Naive thymus-derived CD8-positive, alpha-beta T cell (primary cell): ENCODE measurements at regions not wholly inside any gene's neighbourhood (a gene's known extent, or its start where the extent isn't known, plus 50 kb on each side); places are given as distances from the start of the nearest gene placed in this dataset.

Source experiments
- ATAC-seq, 2 donors: fragments of 150-1000 bp; cut with Tn5 transposase in 1 of 2; sonication (Bioruptor Pico), chemical (Tn5 transposase) in 1 of 2; 1 replicate in 1 of 2; 2 replicates in 1 of 2; pipeline ENCODE4 v1.10.0; 2021; ENCODE audit warnings: mild to moderate bottlenecking in 2 of 2, moderate library complexity in 2 of 2
- POLR2A ChIA-PET: fragments of 350-600 bp; sonication (Branson Sonifier 250); formaldehyde crosslinking; loops from one replicate; lab custom pipeline; 2021; ENCODE audit warnings: antibody characterized with exemption; lab: Charles Lee
- DNase-seq, 10 donors: peaks; one replicate each; pipeline versions ENCODE4 v3.0.0 to v3.0.0-alpha.2; 2020 to 2022
- H3K27ac Mint-ChIP-seq, 10 donors: one replicate each; pipeline ENCODE4 v1.8.0; 2020 to 2022; ENCODE audit warnings: mild to moderate bottlenecking in 10 of 10, mixed read lengths in 10 of 10, moderate library complexity in 4 of 10, inconsistent platforms in 1 of 10
- H3K27me3 Mint-ChIP-seq, 5 donors: one replicate each; pipeline ENCODE4 v1.8.0; 2021 to 2022; ENCODE audit warnings: mixed read lengths in 5 of 5
- H3K36me3 Mint-ChIP-seq, 3 donors: one replicate each; pipeline ENCODE4 v1.8.0; 2020 to 2022; ENCODE audit warnings: mixed read lengths in 3 of 3, mild to moderate bottlenecking in 2 of 3, inconsistent platforms in 1 of 3
- H3K4me1 Mint-ChIP-seq, 4 donors: one replicate each; pipeline ENCODE4 v1.8.0; 2021 to 2022; ENCODE audit warnings: mixed read lengths in 4 of 4
- H3K4me3 Mint-ChIP-seq, 10 donors: one replicate each; pipeline ENCODE4 v1.8.0; 2020 to 2022; ENCODE audit warnings: mild to moderate bottlenecking in 10 of 10, mixed read lengths in 10 of 10, moderate library complexity in 6 of 10, inconsistent platforms in 1 of 10
- H3K9me3 Mint-ChIP-seq, 9 donors: one replicate each; pipeline ENCODE4 v1.8.0; 2020 to 2022; ENCODE audit warnings: mixed read lengths in 9 of 9, mild to moderate bottlenecking in 3 of 9, inconsistent platforms in 1 of 9, moderate library complexity in 1 of 9

DNA sequence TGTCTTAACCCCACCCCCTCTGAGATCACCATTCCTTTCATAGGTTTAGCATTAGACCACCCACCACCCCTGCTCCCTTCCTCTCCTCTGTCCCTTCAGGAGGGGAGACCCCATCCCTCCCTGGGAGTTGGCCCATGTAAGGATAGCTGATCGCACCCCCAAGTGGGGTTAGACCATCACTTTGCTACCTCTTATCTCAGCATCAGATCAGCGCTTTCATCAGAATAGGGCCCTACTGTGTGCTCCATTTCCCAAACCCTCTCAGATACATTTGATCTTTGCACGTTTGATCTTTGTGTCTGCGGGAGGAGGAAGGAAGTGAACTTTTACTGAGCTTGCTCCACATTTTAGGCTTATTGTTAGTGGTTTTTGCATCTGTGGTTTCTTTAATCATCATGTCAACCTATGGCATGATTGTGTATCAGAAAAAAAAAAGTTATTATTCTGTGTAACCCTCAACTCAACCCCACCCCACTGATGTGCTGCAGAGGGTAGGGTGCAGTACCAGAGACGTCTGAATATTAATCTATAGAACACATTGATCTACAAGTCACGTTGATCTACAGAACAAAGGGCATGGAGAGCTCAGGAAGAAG lies 81.2 kb downstream of the PDCL3 start:
- DNase-seq (peak in 8 of 10 donors; percentile 39 to 88 (median 75)), ATAC-seq (peak; percentile 95)
- Mint-ChIP-seq H3K27ac (peak overlapping the region; percentile 41 to 94 (median 86)), H3K9me3 (peaks cover 0 to 6% (median 0%) of the 10 kb centered on the region in 9 donors), H3K27me3 (peaks cover 0 to 4% (median 0%) of the 10 kb centered on the region in 5 donors), H3K36me3 (peaks cover 0 to 3% (median 0%) of the 10 kb centered on the region in 3 donors), H3K4me3 (peak overlapping the region; percentile 52 to 91 (median 76)), H3K4me1 (peaks cover 21 to 69% (median 56%) of the 10 kb centered on the region in 4 donors)
- POLR2A ChIA-PET = interaction anchor here (0.8 to 4.2 kb wide), 8 partner anchors 10 to 360 kb away, joined by 3 to 26 read pairs (median 4); partner anchors contain the start of gene PDCL3

DNA sequence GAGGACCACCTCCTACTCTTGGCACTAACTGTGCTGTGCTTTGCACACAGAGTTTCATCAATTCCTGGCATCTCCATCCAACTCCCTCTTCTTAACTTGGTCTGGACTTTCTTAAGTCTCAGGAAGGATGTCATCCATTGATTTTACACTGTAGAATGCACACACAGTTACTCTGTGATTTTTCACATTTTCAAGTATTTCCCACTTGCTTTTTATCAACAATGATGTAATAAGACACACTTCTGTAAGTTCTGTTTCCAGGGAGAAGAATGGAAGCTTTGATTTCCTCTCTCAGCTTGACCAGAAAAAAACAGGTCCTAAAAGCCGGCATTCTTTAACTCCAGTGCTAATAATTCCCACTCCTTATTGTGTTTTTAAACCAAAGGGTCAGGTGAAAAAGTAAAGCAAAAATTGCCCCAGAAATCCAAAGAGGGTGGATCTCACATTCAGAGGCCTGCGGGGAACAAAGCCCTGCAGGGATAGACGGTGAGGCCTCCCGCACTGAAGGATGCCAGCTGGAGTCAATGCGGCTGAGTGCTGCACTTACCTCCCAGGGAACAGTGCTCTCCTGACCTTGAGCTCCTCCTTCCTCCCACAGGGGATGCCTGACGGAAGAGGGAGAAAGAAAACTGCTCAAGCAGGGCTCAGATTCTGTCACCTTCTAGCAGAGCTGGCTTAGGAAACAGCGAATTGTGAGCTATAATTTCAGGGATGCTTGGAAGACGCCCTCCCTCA lies 83.1 kb downstream of the PDCL3 start:
- Mint-ChIP-seq H3K27ac (peak overlapping the region in 5 of 10 donors; percentile 5 to 88 (median 59)), H3K4me3 (peak overlapping the region in 2 of 10 donors; percentile 21 to 71), H3K27me3 (peaks cover 0 to 4% (median 0%) of the 10 kb centered on the region in 5 donors), H3K36me3 (peaks cover 0 to 3% (median 0%) of the 10 kb centered on the region in 3 donors), H3K9me3 (peaks cover 0 to 6% (median 0%) of the 10 kb centered on the region in 9 donors), H3K4me1 (peaks cover 29 to 75% (median 64%) of the 10 kb centered on the region in 4 donors)
- DNase-seq = no peak
- ATAC-seq = no peak
- POLR2A ChIA-PET = interaction anchor here (1.1 kb wide), 2 partner anchors 17 to 356 kb away, joined by 3 to 4 read pairs; partner anchors contain the start of gene RPL31

DNA sequence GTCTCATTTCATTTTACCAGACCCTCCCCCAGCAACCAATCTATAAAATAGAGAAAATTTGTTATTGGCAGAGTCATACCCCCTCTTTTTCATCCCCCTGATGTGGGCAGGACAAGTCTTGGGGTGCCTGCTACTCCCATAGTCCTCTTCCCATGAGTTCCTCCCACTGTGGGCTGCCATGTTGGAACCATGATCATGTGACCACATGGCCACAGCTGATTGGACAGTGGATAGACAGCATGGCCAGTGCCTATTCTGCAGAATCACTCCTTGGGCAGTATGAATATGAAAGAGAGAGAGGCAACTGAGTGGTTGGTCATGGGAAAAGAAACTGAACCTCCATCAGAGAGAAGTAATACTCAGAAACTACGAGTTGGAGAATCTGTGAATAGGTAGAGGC lies 84.9 kb downstream of the PDCL3 start:
- DNase-seq = no peak
- no peak overlapping the region for H3K4me3 Mint-ChIP-seq
- peaks cover 0 to 3% (median 0%) of the 10 kb centered on the region in 3 donors for H3K36me3 Mint-ChIP-seq
- H3K27me3 Mint-ChIP-seq = peaks cover 0 to 4% (median 0%) of the 10 kb centered on the region in 5 donors
- POLR2A ChIA-PET = no interaction called here
- no peak for ATAC-seq
- peaks cover 0 to 6% (median 0%) of the 10 kb centered on the region in 9 donors for H3K9me3 Mint-ChIP-seq
- peaks cover 24 to 68% (median 59%) of the 10 kb centered on the region in 4 donors for H3K4me1 Mint-ChIP-seq
- peak overlapping the region in 4 of 10 donors; percentile 16 to 72 (median 60) for H3K27ac Mint-ChIP-seq

DNA sequence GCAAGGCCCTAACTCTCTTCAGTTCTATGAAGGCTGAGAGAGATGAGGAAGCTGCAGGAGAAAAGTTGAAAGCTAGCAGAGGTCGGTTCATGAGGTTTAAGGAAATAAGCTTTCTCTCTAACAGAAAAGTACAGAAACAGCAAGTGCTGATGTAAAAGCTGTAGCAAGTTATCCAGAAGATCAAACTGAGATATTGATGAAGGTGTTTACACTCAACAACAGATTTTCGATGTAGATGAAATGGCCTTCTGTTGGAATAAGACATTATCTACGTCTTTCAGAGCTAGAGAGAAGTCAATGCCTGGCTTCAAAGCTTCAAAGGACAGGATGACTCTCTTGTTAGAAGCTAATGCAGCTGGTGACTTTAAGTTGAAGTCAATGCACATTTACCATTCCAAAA lies 87.4 kb downstream of the PDCL3 start:
- POLR2A ChIA-PET = no interaction called here
- peaks cover 0 to 3% (median 0%) of the 10 kb centered on the region in 3 donors for H3K36me3 Mint-ChIP-seq

DNA sequence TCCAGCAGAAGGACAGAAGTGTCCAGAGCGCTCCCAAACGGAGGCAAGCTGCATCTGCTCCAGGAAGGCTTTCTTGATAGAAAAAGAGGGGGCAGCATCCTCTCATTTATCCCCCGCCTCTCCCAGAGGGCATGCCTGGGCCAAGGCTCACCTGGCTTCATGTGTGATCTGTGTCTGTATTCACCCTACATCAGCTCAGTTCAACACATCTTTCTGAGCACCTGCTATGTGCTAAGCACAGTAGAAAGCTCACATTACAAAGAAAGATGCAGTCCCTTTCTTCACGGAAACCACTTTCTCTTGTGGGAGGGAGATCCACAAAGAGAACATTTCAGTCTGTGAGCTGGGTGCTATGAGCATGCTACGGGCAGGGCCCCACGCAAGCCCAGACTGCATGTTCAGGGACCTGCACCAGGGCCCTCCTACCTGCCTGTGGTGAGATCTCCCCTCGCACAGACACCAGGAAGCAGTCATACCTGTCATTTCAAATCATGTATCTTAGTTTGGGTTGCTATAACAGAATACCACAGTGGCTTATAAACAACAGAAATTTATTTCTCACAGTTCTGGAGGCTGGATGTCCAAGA lies 90.7 kb downstream of the PDCL3 start:
- Mint-ChIP-seq H3K27me3 (peaks cover 0 to 3% (median 0%) of the 10 kb centered on the region in 5 donors), H3K36me3 (no peaks in the 10 kb centered on the region), H3K4me1 (peaks cover 19 to 54% (median 45%) of the 10 kb centered on the region in 4 donors), H3K9me3 (peaks cover 0 to 3% (median 0%) of the 10 kb centered on the region in 9 donors), H3K4me3 (peak overlapping the region in 9 of 10 donors; percentile 22 to 77 (median 59)), H3K27ac (peak overlapping the region; percentile 72 to 94 (median 92))
- ATAC-seq = peak; percentile 94 to 95
- peak; percentile 12 to 89 (median 72) for DNase-seq
- POLR2A ChIA-PET = interaction anchor here (0.7 to 5.4 kb wide), 2 partner anchors 10 to 91 kb away, joined by 3 to 26 read pairs; partner anchors contain the start of gene PDCL3

More for the DNA sequence above, 87.4 kb downstream of the PDCL3 start:
- Mint-ChIP-seq H3K9me3 (peaks cover 0 to 6% (median 0%) of the 10 kb centered on the region in 9 donors), H3K27me3 (peaks cover 0 to 3% (median 0%) of the 10 kb centered on the region in 5 donors), H3K27ac (peak overlapping the region; percentile 24 to 92 (median 84)), H3K4me1 (peaks cover 26 to 62% (median 55%) of the 10 kb centered on the region in 4 donors), H3K4me3 (peak overlapping the region in 9 of 10 donors; percentile 6 to 63 (median 44))
- ATAC-seq (peak in 1 of 2 donors; percentile 19), DNase-seq (peak in 4 of 10 donors; percentile 16 to 62 (median 50))

DNA sequence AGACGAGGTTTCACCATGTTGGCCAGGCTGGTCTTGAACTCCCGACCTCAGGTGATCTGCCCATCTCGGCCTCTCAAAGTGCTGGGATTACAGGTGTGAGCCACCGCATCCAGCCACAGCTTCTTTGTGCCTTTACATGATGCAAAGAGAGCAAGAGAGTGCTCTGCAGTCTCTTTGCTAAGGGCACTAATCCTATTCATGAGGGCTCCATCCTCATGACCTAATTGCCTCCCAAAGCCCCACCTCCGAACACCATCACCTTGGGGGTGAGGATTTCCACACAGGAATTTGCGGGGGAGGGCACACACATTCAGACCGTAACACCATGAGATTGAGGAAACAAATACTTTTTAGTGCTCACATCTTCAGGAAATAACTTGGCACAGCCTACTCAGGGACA lies 91.8 kb downstream of the PDCL3 start:
- Mint-ChIP-seq H3K4me1 (peaks cover 16 to 47% (median 41%) of the 10 kb centered on the region in 4 donors), H3K27me3 (peaks cover 0 to 4% (median 0%) of the 10 kb centered on the region in 5 donors), H3K36me3 (no peaks in the 10 kb centered on the region), H3K4me3 (peak overlapping the region in 4 of 10 donors; percentile 14 to 52 (median 24)), H3K9me3 (peaks cover 0 to 3% (median 0%) of the 10 kb centered on the region in 9 donors), H3K27ac (peak overlapping the region in 8 of 10 donors; percentile 72 to 94 (median 88))
- ATAC-seq = no peak
- DNase-seq = no peak
- POLR2A ChIA-PET = interaction anchor here (0.7 to 5.4 kb wide), 2 partner anchors 12 to 32 kb away, joined by 4 to 26 read pairs; no protein-coding TSS in a partner anchor

DNA sequence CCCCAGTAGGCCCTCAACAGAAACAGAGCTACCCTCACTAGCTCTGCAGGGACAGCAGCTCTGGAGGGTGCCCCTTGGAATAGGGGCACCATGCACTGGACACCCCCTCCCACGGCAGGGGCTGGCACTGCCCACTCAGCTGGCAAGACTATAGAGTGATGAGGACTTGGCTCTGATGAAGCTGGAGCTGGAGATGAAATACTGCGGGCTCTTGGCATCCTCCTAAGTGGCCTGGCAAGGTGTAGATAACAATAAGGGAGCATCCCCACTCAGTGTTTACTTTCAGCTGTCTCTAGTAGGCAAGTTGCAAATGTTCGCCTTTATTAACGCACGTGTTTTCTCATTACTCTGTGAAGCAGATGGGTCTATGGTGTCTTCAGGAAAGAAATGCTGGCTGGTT lies 92.7 kb downstream of the PDCL3 start:
- no peak for ATAC-seq
- no peaks in the 10 kb centered on the region for H3K36me3 Mint-ChIP-seq
- H3K27me3 Mint-ChIP-seq = peaks cover 0 to 5% (median 0%) of the 10 kb centered on the region in 5 donors
- no peak overlapping the region for H3K4me3 Mint-ChIP-seq
- H3K4me1 Mint-ChIP-seq = peaks cover 14 to 39% (median 33%) of the 10 kb centered on the region in 4 donors
- peaks cover 0 to 3% (median 0%) of the 10 kb centered on the region in 9 donors for H3K9me3 Mint-ChIP-seq
- peak overlapping the region in 5 of 10 donors; percentile 62 to 94 (median 85) for H3K27ac Mint-ChIP-seq
- DNase-seq = no peak
- POLR2A ChIA-PET = interaction anchor here (5.4 kb wide), 1 partner anchor 12 kb away, joined by 26 read pairs; no protein-coding TSS in a partner anchor

DNA sequence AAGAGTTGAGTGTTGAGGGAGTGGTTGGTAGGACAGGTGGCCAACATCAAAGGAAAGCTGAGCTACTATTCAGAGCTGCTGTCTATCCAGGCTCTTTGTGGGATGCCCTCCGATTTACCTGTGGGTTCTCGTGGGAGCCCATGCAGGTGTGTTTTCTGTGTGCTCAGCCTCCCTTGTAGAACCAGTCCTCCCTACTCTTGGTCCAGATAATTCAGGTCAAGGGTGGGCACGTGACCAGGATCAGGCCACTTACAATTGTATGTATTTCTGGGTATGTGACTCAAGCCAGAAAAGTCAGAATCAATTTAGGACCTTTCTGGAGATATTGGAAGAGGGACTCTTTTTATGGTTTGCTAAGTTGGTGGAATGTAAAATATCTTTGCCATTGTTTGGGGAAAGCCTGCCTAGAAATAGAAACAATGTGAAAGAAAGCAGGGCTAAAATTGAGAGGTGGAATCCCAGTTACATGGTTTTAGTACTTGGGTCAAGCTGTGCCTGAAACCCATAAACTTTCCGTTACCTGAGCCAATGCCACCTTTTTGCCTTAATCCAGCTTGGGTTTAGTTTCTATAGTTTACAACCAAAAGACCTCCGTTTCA lies 93.2 kb downstream of the PDCL3 start:
- POLR2A ChIA-PET = interaction anchor here (5.4 kb wide), 1 partner anchor 13 kb away, joined by 26 read pairs; no protein-coding TSS in a partner anchor
- Mint-ChIP-seq H3K36me3 (no peaks in the 10 kb centered on the region), H3K27me3 (peaks cover 0 to 5% (median 0%) of the 10 kb centered on the region in 5 donors), H3K9me3 (peaks cover 0 to under 1% (median 0%) of the 10 kb centered on the region in 9 donors), H3K4me1 (peaks cover 14 to 34% (median 27%) of the 10 kb centered on the region in 4 donors), H3K4me3 (peak overlapping the region in 1 of 10 donors; percentile 11), H3K27ac (peak overlapping the region in 7 of 10 donors; percentile 31 to 94 (median 77))
- DNase-seq (no peak), ATAC-seq (no peak)

DNA sequence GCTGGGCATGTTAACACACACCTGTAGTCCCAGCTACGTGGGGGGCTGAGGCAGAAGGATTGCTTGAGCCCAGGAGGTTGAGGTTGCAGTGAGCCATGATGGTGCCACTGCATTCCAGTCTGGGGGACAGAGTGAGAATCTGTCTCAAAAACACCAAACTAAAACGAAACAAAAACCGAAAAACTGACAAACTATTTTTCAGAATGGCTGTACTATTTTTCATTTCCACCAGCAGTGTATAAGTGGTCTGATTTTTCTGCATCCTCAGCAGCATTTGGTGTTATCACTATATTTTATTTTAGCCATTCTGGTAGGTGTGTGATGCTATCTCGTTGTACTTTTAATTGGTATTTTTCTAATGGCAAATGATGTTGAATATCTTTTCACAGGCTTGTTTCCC lies 95.2 kb downstream of the PDCL3 start:
- no peaks in the 10 kb centered on the region for H3K9me3 Mint-ChIP-seq
- H3K4me3 Mint-ChIP-seq = no peak overlapping the region
- POLR2A ChIA-PET = no interaction called here
- H3K27ac Mint-ChIP-seq = peak overlapping the region in 1 of 10 donors; percentile 55
- ATAC-seq (no peak), DNase-seq (no peak)
- no peaks in the 10 kb centered on the region for H3K36me3 Mint-ChIP-seq
- H3K27me3 Mint-ChIP-seq = peaks cover 0 to 5% (median 0%) of the 10 kb centered on the region in 5 donors
- H3K4me1 Mint-ChIP-seq = peaks cover 10 to 18% (median 15%) of the 10 kb centered on the region in 4 donors

DNA sequence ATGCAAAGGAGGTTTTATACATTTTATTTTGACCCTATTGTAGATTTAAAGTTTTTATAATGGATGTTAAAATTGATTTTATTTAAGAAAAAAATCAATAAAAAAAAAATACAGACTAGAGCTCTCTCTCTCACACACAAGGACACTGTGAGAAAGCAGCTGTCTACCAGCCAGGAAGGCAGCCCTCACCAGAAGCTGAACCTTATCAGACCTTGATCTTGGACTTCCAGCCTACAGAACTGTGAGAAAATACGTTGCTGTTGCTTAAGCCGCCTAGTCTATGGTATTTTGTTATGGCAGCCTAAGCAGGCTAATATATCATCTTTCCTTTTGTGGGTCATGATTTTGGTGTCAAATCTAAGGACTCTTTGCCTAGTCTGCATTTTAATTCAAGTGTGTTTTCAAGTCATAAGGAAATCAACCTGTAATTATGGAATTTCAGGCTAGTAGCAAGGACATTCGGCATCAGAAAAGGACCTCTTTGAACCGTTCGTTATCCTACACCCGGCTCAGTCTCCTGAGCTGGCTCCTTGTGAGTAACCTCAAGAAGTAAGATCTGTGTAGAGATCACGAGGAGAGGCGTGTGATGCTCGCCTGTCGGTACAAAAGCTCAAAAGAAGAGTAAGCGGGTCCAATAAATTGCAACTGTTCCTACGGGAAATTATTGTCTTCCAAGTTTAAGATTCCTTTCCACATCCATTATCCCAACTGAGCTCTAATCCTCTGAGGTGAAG lies 98.2 kb downstream of the PDCL3 start:
- Mint-ChIP-seq H3K27ac (no peak overlapping the region), H3K9me3 (no peaks in the 10 kb centered on the region), H3K4me1 (peaks cover 0 to 2% (median 0%) of the 10 kb centered on the region in 4 donors), H3K4me3 (no peak overlapping the region), H3K27me3 (peaks cover 0 to 5% (median 1%) of the 10 kb centered on the region in 5 donors), H3K36me3 (no peaks in the 10 kb centered on the region)
- POLR2A ChIA-PET = no interaction called here
- DNase-seq (no peak), ATAC-seq (no peak)

DNA sequence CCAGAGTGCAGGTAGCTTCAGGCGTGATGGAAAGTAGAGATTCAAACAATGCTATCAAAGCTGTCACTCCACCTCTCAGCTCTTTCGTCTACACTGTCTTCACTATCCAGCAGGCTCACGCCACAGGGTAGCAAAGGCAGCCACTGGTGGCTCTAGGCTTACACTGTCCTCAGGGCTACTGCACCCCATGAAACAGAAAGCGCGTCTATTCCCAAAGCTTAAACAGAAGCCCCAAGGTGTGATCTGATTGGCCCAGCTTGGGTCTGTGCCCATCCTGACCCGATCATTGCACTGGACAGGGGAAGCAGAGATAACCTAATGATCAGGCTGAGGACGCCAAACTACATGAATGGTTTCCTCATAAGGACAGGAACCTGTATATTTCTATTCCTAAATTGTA lies 100.1 kb downstream of the PDCL3 start:
- no peak for ATAC-seq
- Mint-ChIP-seq H3K27ac (peak overlapping the region in 1 of 10 donors; percentile 70), H3K9me3 (no peaks in the 10 kb centered on the region), H3K36me3 (no peaks in the 10 kb centered on the region), H3K4me3 (no peak overlapping the region), H3K4me1 (peaks cover 0 to 4% (median 1%) of the 10 kb centered on the region in 4 donors), H3K27me3 (peaks cover 0 to 5% (median 1%) of the 10 kb centered on the region in 5 donors)
- DNase-seq = no peak
- POLR2A ChIA-PET = interaction anchor here (1.7 kb wide), 1 partner anchor 17 kb away, joined by 4 read pairs; no protein-coding TSS in a partner anchor
